Smooth muscle cell (in vitro differentiated cells): ENCODE measurements at regions not wholly inside any gene's neighbourhood (a gene's known extent, or its start where the extent isn't known, plus 50 kb on each side); places are given as distances from the start of the nearest gene placed in this dataset.

Experiments
- DNase-seq: peaks from one replicate; lab custom pipeline; 2025; ENCODE audit not compliant: unreplicated experiment; lab: John Stamatoyannopoulos, UW
- H2AFZ ChIP-seq: fragments of 200-600 bp; sonication (generic); 2 replicates; pipeline ENCODE4 v1.6.0; 2016; ENCODE audit warnings: antibody characterized with exemption, low read depth, mild to moderate bottlenecking
- H3F3A ChIP-seq: fragments of 200-600 bp; sonication (generic); 2 replicates; pipeline ENCODE4 v1.6.0; 2017; ENCODE audit warnings: antibody characterized with exemption, low read depth
- H3K27ac ChIP-seq: fragments of 200-600 bp; sonication (generic); 2 replicates; pipeline ENCODE4 v1.5.1; 2016; ENCODE audit warnings: low read depth, mild to moderate bottlenecking
- H3K27me3 ChIP-seq: fragments of 200-600 bp; sonication (generic); 2 replicates; pipeline ENCODE4 v1.6.1; 2016; ENCODE audit warnings: low read depth, mild to moderate bottlenecking
- H3K36me3 ChIP-seq: fragments of 200-600 bp; sonication (generic); 2 replicates; pipeline ENCODE4 v1.5.1; 2016; ENCODE audit warnings: low read depth
- H3K4me1 ChIP-seq: fragments of 200-600 bp; sonication (generic); 2 replicates; pipeline ENCODE4 v1.5.1; 2016; ENCODE audit warnings: low read depth
- H3K4me2 ChIP-seq: fragments of 200-600 bp; sonication (generic); 2 replicates; pipeline ENCODE4 v1.6.0; 2016; ENCODE audit warnings: mild to moderate bottlenecking
- H3K4me3 ChIP-seq: fragments of 200-600 bp; sonication (generic); 2 replicates; pipeline ENCODE4 v1.5.1; 2016; ENCODE audit warnings: mild to moderate bottlenecking
- H3K79me2 ChIP-seq: fragments of 200-600 bp; sonication (generic); 2 replicates; pipeline ENCODE4 v1.6.0; 2016; ENCODE audit warnings: low read depth, mild to moderate bottlenecking
- H3K9ac ChIP-seq: fragments of 200-600 bp; sonication (generic); 2 replicates; pipeline ENCODE4 v1.6.0; 2016; ENCODE audit warnings: low read depth
- H3K9me3 ChIP-seq: fragments of 200-600 bp; sonication (generic); replicated peaks from 2 replicates; pipeline ENCODE4 v1.5.1; 2016; ENCODE audit warnings: low read depth
- H4K20me1 ChIP-seq: fragments of 200-600 bp; sonication (generic); 2 replicates; pipeline ENCODE4 v1.6.0; 2016; ENCODE audit warnings: low read depth
- WGBS: methylation state at CpG from one replicate; pipeline ENCODE4 v1.1.7; 2016; ENCODE audit warnings: low lambda C conversion rate; 5-methylcytosine and 5-hydroxymethylcytosine counted together
- TF ChIP-seq, protein P1 (sequence below): fragments of 200-600 bp; sonication (generic); IDR thresholded peaks from 2 replicates; pipeline ENCODE4 v1.5.1; 2017; ENCODE audit warnings: borderline replicate concordance, mild to moderate bottlenecking, antibody characterized with exemption; ENCODE audit not compliant: insufficient read depth, poor library complexity, severe bottlenecking

DNA sequence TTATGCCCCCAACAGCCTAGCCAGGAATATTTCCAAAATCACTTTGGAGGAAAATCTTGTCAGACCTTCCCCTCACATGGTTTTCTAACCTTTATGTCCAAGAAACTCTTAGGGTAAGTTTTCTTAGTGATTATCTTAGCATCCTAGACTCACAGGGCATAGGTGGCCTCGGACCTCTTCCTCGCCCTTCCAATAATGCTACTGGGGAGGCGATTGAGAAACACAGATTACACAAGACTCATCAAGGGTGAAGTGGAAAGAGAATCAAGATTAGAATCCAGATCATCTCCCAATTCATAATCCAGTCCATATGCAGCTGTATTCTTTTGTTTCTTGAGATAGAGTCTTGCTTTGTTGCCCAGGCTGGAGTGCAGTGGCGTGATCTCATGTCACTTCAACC lies 358.4 kb upstream of the CDH5 start:
- H3K9ac ChIP-seq: no peak overlapping the region
- H3F3A ChIP-seq: peaks cover 4% of the 10 kb centered on the region
- no peaks in the 10 kb centered on the region for H4K20me1 ChIP-seq
- WGBS: 98% methylated on average over 4 of the region's 4 CpGs
- H3K9me3 ChIP-seq: no peaks in the 10 kb centered on the region
- no peak for DNase-seq
- peak overlapping the region; percentile 24 for H3K27ac ChIP-seq
- H3K4me1 ChIP-seq: no peaks in the 10 kb centered on the region
- peak overlapping the region; percentile 29 for H3K4me2 ChIP-seq
- no peaks in the 10 kb centered on the region for H3K27me3 ChIP-seq
- no peak overlapping the region for H3K4me3 ChIP-seq
- TF ChIP-seq, protein P1, sequence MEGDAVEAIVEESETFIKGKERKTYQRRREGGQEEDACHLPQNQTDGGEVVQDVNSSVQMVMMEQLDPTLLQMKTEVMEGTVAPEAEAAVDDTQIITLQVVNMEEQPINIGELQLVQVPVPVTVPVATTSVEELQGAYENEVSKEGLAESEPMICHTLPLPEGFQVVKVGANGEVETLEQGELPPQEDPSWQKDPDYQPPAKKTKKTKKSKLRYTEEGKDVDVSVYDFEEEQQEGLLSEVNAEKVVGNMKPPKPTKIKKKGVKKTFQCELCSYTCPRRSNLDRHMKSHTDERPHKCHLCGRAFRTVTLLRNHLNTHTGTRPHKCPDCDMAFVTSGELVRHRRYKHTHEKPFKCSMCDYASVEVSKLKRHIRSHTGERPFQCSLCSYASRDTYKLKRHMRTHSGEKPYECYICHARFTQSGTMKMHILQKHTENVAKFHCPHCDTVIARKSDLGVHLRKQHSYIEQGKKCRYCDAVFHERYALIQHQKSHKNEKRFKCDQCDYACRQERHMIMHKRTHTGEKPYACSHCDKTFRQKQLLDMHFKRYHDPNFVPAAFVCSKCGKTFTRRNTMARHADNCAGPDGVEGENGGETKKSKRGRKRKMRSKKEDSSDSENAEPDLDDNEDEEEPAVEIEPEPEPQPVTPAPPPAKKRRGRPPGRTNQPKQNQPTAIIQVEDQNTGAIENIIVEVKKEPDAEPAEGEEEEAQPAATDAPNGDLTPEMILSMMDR: no peak
- H3K36me3 ChIP-seq: no peaks in the 10 kb centered on the region
- H2AFZ ChIP-seq: peak overlapping the region; percentile 50
- no peaks in the 10 kb centered on the region for H3K79me2 ChIP-seq

DNA sequence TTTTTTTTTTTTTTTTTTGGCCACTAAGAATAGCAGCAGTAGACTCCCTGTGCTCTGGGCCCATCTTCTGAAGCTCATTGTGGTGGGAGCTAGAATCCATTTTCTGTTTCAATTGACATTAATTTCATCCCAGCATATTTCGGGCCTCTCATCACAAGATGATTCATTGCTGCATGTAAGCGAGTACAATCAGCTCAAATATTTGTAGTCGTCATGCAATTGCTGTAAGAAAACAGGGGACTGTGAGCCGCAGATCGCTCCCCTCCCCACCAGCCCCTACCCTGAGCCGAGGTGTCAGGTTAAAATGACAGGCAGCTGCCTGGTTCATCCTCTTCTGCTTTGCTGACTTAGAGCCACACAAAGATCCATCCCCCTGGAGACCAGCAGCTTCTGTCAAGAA lies 358.8 kb upstream of the CDH5 start:
- no peak overlapping the region for H3K9ac ChIP-seq
- no peaks in the 10 kb centered on the region for H4K20me1 ChIP-seq
- no peaks in the 10 kb centered on the region for H3K36me3 ChIP-seq
- H3K4me1 ChIP-seq: no peaks in the 10 kb centered on the region
- 36% methylated on average over 6 of the region's 6 CpGs for WGBS
- no peak overlapping the region for H3K4me3 ChIP-seq
- H2AFZ ChIP-seq: peak overlapping the region; percentile 50
- peak overlapping the region; percentile 29 for H3K4me2 ChIP-seq
- no peaks in the 10 kb centered on the region for H3K79me2 ChIP-seq
- peak overlapping the region; percentile 24 for H3K27ac ChIP-seq
- H3F3A ChIP-seq: peaks cover 4% of the 10 kb centered on the region
- H3K9me3 ChIP-seq: no peaks in the 10 kb centered on the region
- no peaks in the 10 kb centered on the region for H3K27me3 ChIP-seq
- TF ChIP-seq, protein P1: no peak
- DNase-seq: no peak

DNA sequence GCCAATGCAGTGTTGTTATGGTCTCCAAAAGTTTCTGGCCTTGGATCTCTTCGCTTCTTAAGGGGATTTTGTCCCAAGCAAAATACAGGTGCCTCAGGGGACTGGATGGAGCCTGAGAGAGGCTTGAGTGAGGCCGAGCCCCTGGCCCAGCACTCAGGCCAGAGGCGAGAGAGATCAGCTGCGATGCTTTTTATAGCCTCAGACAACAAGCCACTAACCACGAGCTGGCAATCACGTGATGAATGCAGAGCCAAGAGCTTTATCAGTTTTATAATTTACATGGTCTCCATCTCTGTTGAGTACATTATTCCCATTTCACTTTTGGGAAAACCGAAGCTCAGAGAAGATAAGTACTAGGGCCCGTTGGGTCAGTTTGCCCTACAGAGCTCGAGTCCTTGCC lies 360.0 kb upstream of the CDH5 start:
- no peak overlapping the region for H3K9ac ChIP-seq
- H3K27ac ChIP-seq: no peak overlapping the region
- no peaks in the 10 kb centered on the region for H3K27me3 ChIP-seq
- 76% methylated on average over 9 of the region's 9 CpGs for WGBS
- H3K4me1 ChIP-seq: no peaks in the 10 kb centered on the region
- peaks cover 4% of the 10 kb centered on the region for H3F3A ChIP-seq
- no peak overlapping the region for H3K4me3 ChIP-seq
- H3K36me3 ChIP-seq: no peaks in the 10 kb centered on the region
- no peak overlapping the region for H2AFZ ChIP-seq
- H3K79me2 ChIP-seq: no peaks in the 10 kb centered on the region
- TF ChIP-seq, protein P1: no peak
- no peak overlapping the region for H3K4me2 ChIP-seq
- DNase-seq: no peak
- no peaks in the 10 kb centered on the region for H4K20me1 ChIP-seq
- no peaks in the 10 kb centered on the region for H3K9me3 ChIP-seq

DNA sequence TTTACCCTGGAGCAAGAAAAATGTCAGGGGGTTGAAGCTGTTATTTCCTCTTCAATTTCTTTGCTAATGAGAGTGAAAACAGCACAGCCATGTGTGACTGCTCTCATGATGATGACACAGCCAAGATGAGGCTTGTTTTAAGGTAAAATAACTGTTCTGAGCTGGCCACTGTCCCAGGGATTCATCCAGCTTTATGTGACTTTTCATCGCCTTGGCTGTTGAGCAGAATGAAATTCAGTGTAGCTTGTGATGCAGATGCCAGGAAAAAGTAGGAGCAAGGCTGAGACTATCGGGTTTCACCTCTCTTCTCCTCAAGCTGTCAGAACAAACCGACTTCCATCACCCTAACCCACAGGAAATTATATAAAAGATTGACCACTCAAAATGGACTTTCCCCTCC lies 361.8 kb upstream of the CDH5 start:
- 71% methylated on average over 3 of the region's 3 CpGs for WGBS
- H3F3A ChIP-seq: peaks cover 4% of the 10 kb centered on the region
- H3K27ac ChIP-seq: no peak overlapping the region
- no peaks in the 10 kb centered on the region for H3K9me3 ChIP-seq
- H3K27me3 ChIP-seq: no peaks in the 10 kb centered on the region
- no peak for DNase-seq
- no peaks in the 10 kb centered on the region for H3K4me1 ChIP-seq
- TF ChIP-seq, protein P1: no peak
- H3K4me2 ChIP-seq: no peak overlapping the region
- no peak overlapping the region for H3K4me3 ChIP-seq
- no peaks in the 10 kb centered on the region for H4K20me1 ChIP-seq
- H2AFZ ChIP-seq: no peak overlapping the region
- no peak overlapping the region for H3K9ac ChIP-seq
- no peaks in the 10 kb centered on the region for H3K36me3 ChIP-seq
- no peaks in the 10 kb centered on the region for H3K79me2 ChIP-seq
